ENCODE measurements at regions not wholly inside any gene's neighbourhood (a gene's known extent, or its start where the extent isn't known, plus 50 kb on each side); places are given as distances from the start of the nearest gene placed in this dataset.

DNA sequence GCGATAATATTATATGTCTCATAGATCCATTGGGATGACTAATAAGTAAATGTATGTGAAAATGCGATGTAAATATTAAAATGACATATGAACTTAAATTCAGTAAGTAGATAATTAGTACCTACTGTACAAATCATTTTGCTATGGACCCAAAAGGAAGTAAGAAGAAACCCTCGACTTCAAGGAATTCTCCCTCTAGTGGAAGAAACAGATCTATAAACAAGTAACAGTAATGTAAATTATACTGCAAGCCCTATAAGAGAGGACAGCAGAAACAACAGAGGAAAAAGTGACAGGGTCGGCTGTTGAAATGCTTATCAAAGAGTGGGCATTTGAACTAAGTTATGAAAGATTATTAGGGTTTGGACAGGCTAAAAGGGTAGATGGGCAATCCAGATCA is 320.3 kb downstream of the DMAC1 start:
- H3K27ac ChIP-seq (replicated peaks) = no peak overlapping the region
- TF ChIP-seq, protein P1, sequence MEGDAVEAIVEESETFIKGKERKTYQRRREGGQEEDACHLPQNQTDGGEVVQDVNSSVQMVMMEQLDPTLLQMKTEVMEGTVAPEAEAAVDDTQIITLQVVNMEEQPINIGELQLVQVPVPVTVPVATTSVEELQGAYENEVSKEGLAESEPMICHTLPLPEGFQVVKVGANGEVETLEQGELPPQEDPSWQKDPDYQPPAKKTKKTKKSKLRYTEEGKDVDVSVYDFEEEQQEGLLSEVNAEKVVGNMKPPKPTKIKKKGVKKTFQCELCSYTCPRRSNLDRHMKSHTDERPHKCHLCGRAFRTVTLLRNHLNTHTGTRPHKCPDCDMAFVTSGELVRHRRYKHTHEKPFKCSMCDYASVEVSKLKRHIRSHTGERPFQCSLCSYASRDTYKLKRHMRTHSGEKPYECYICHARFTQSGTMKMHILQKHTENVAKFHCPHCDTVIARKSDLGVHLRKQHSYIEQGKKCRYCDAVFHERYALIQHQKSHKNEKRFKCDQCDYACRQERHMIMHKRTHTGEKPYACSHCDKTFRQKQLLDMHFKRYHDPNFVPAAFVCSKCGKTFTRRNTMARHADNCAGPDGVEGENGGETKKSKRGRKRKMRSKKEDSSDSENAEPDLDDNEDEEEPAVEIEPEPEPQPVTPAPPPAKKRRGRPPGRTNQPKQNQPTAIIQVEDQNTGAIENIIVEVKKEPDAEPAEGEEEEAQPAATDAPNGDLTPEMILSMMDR (IDR thresholded peaks at IDR 0.05; ENCODE audit: insufficient read depth, low read length) = no peak
- TF ChIP-seq, protein P2, sequence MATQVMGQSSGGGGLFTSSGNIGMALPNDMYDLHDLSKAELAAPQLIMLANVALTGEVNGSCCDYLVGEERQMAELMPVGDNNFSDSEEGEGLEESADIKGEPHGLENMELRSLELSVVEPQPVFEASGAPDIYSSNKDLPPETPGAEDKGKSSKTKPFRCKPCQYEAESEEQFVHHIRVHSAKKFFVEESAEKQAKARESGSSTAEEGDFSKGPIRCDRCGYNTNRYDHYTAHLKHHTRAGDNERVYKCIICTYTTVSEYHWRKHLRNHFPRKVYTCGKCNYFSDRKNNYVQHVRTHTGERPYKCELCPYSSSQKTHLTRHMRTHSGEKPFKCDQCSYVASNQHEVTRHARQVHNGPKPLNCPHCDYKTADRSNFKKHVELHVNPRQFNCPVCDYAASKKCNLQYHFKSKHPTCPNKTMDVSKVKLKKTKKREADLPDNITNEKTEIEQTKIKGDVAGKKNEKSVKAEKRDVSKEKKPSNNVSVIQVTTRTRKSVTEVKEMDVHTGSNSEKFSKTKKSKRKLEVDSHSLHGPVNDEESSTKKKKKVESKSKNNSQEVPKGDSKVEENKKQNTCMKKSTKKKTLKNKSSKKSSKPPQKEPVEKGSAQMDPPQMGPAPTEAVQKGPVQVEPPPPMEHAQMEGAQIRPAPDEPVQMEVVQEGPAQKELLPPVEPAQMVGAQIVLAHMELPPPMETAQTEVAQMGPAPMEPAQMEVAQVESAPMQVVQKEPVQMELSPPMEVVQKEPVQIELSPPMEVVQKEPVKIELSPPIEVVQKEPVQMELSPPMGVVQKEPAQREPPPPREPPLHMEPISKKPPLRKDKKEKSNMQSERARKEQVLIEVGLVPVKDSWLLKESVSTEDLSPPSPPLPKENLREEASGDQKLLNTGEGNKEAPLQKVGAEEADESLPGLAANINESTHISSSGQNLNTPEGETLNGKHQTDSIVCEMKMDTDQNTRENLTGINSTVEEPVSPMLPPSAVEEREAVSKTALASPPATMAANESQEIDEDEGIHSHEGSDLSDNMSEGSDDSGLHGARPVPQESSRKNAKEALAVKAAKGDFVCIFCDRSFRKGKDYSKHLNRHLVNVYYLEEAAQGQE (IDR thresholded peaks at IDR 0.05; ENCODE audit: insufficient replicate concordance, low read depth) = no peak
- TF ChIP-seq POLR2AphosphoS5 (IDR thresholded peaks at IDR 0.05; ENCODE audit: low read depth) = no peak
- no peak for TF ChIP-seq GABPA (IDR thresholded peaks at IDR 0.05; ENCODE audit: low read depth)
- no peak for TF ChIP-seq SPI1 (IDR thresholded peaks at IDR 0.05; ENCODE audit: borderline replicate concordance, low read depth)
- no peak overlapping the region for H3K4me3 ChIP-seq (replicated peaks; ENCODE audit: insufficient read depth, low read length)
- H3K27me3 ChIP-seq (ENCODE audit: insufficient read depth, poor library complexity, severe bottlenecking) = no peaks in the 10 kb centered on the region
- DNase-seq (ENCODE audit: low read depth in 1 of 2, low spot score in 1 of 2) = no peak

DNA sequence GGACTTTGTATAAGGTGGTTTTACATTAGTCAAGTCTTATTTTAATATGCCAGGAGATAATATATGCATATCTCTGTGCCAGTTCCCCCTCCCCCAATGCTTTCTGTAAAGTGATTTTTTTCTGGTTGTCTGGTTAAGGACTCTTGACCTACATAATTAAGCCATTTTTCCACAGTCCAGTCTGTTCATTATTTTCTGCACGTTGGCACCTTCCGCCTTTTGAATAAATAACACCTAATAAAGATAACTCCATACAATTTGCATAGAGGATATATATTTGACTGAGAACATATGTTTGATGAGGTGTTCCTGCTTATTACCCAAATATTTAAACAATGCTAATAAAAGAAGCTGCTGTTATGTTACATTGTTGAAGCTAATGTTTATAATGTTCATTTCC is 320.9 kb downstream of the DMAC1 start:
- no peak overlapping the region for H3K4me3 ChIP-seq (replicated peaks; ENCODE audit: insufficient read depth, low read length)
- no peak for DNase-seq (ENCODE audit: low read depth in 1 of 2, low spot score in 1 of 2)
- H3K27ac ChIP-seq (replicated peaks) = no peak overlapping the region
- TF ChIP-seq SPI1 (IDR thresholded peaks at IDR 0.05; ENCODE audit: borderline replicate concordance, low read depth) = no peak
- TF ChIP-seq, protein P2 (IDR thresholded peaks at IDR 0.05; ENCODE audit: insufficient replicate concordance, low read depth) = no peak
- TF ChIP-seq, protein P1 (IDR thresholded peaks at IDR 0.05; ENCODE audit: insufficient read depth, low read length) = no peak
- TF ChIP-seq POLR2AphosphoS5 (IDR thresholded peaks at IDR 0.05; ENCODE audit: low read depth) = no peak
- no peak for TF ChIP-seq GABPA (IDR thresholded peaks at IDR 0.05; ENCODE audit: low read depth)
- no peaks in the 10 kb centered on the region for H3K27me3 ChIP-seq (ENCODE audit: insufficient read depth, poor library complexity, severe bottlenecking)

DNA sequence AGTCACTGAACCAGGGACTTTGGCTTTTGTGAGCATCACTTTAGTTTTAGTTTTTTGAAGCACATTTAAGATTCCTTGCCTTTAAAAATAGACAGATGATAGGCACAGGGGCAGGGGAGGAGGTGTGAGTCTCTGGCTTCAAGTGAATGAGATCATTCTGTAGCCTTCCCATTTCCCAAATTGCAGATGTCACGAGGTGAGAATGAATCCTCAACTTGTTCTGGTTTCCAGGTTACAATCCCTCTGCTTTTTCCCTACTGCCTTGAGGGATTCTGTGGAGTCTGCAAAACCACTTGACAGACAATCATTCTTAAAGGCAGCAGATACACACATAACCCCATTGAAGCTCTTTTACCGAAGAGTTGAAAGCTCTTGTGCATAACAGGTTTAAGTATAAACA is 332.4 kb downstream of the DMAC1 start:
- no peak for TF ChIP-seq GABPA (IDR thresholded peaks at IDR 0.05; ENCODE audit: low read depth)
- TF ChIP-seq, protein P2 (IDR thresholded peaks at IDR 0.05; ENCODE audit: insufficient replicate concordance, low read depth) = no peak
- TF ChIP-seq, protein P1 (IDR thresholded peaks at IDR 0.05; ENCODE audit: insufficient read depth, low read length) = no peak
- TF ChIP-seq POLR2AphosphoS5 (IDR thresholded peaks at IDR 0.05; ENCODE audit: low read depth) = no peak
- TF ChIP-seq SPI1 (IDR thresholded peaks at IDR 0.05; ENCODE audit: borderline replicate concordance, low read depth) = no peak
- Histone ChIP-seq H3K27me3 (ENCODE audit: insufficient read depth, poor library complexity, severe bottlenecking) (peaks cover 6% of the 10 kb centered on the region), H3K4me3 (replicated peaks; ENCODE audit: insufficient read depth, low read length) (no peak overlapping the region), H3K27ac (replicated peaks) (no peak overlapping the region)
- no peak for DNase-seq (ENCODE audit: low read depth in 1 of 2, low spot score in 1 of 2)

Measured in HL-60 (cell line).